Endothelial cell of umbilical vein (primary cell): ENCODE measurements at regions not wholly inside any gene's neighbourhood (a gene's known extent, or its start where the extent isn't known, plus 50 kb on each side); places are given as distances from the start of the nearest gene placed in this dataset.

ENCODE experiments used
- BruUV-seq: library from RNA; stranded (reverse); fragments of 400-500 nt; replicated peaks from 2 replicates; lab custom pipeline; 2021; lab: Mats Ljungman, UMichigan
- CTCF ChIA-PET: fragments of 300-600, 350-600 bp; sonication (Branson Sonifier 250); formaldehyde crosslinking; loops from one replicate; lab custom pipeline; 2021; ENCODE audit warnings: antibody characterized with exemption, inconsistent platforms; lab: Charles Lee
- POLR2A ChIA-PET: fragments of 300-600, 350-600 bp; sonication (Branson Sonifier 250); formaldehyde crosslinking; loops from one replicate; lab custom pipeline; 2021; ENCODE audit warnings: antibody characterized with exemption, inconsistent platforms; lab: Charles Lee
- DNase-seq: peaks from one replicate; pipeline ENCODE4 v3.0.0-alpha.2; 2011; ENCODE audit warnings: low read depth, low spot score
- FAIRE-seq: peaks from 2 replicates; lab custom pipeline; 2011; peaks lifted over from hg19 to GRCh38; lab: Jason Lieb, UNC
- H2AFZ ChIP-seq: 2 replicates; pipeline ENCODE4 v1.6.0; 2012; ENCODE audit warnings: low read depth, low read length, control low read depth, inconsistent platforms
- H3K27ac ChIP-seq: 2 replicates; pipeline ENCODE4 v1.5.1; 2011; ENCODE audit warnings: low read depth, mild to moderate bottlenecking, control low read depth, low read length, moderate library complexity; ENCODE audit not compliant: insufficient read depth
- H3K27me3 ChIP-seq, 2 experiments: 2 replicates each; pipeline versions ENCODE4 v1.6.0 to v1.6.1; 2011; ENCODE audit warnings: low read length in 2 of 2, mixed read lengths in 1 of 2; ENCODE audit not compliant: control insufficient read depth in 2 of 2, insufficient read depth in 2 of 2
- H3K36me3 ChIP-seq, 2 experiments: 2 replicates in 1 of 2; 3 replicates in 1 of 2; pipeline ENCODE4 v1.5.1; 2011; ENCODE audit warnings: low read length in 2 of 2, mild to moderate bottlenecking in 1 of 2, moderate library complexity in 1 of 2; ENCODE audit not compliant: control insufficient read depth in 2 of 2, insufficient read depth in 2 of 2; ENCODE audit errors: extremely low read depth in 1 of 2
- H3K4me1 ChIP-seq: 3 replicates; pipeline ENCODE4 v1.5.1; 2011; ENCODE audit warnings: mild to moderate bottlenecking, low read length; ENCODE audit not compliant: control insufficient read depth, insufficient read depth; ENCODE audit errors: extremely low read depth
- H3K4me2 ChIP-seq: 2 replicates; pipeline ENCODE4 v1.6.1; 2011; ENCODE audit warnings: low read length, control low read depth, mixed read lengths; ENCODE audit not compliant: insufficient read depth
- H3K4me3 ChIP-seq, 3 experiments: fragments of 200-600 bp in 1 of 3; sonication (generic), shearing (Covaris generic) in 1 of 3; replicated peaks in 1 of 3; 2 replicates each; pipeline ENCODE4 v1.5.1; 2011 to 2016; ENCODE audit warnings: control low read depth in 3 of 3, low read length in 3 of 3, mild to moderate bottlenecking in 2 of 3, inconsistent platforms in 1 of 3, low read depth in 1 of 3, moderate library complexity in 1 of 3; ENCODE audit not compliant: insufficient read depth in 1 of 3
- H3K79me2 ChIP-seq: 2 replicates; pipeline ENCODE4 v1.6.0; 2012; ENCODE audit warnings: low read length, inconsistent platforms; ENCODE audit not compliant: control insufficient read depth, insufficient read depth
- H3K9ac ChIP-seq: replicated peaks from 2 replicates; pipeline ENCODE3; 2011; ENCODE audit warnings: low read length, control low read depth; ENCODE audit not compliant: insufficient read depth; ENCODE audit errors: extremely low read depth
- H3K9me1 ChIP-seq: replicated peaks from 3 replicates; pipeline ENCODE4 v1.6.0; 2011; ENCODE audit warnings: mild to moderate bottlenecking, low read length; ENCODE audit not compliant: control insufficient read depth, insufficient read depth; ENCODE audit errors: extremely low read depth
- H3K9me3 ChIP-seq: replicated peaks from 2 replicates; pipeline ENCODE4 v1.5.1; 2012; ENCODE audit warnings: low read length, inconsistent platforms; ENCODE audit not compliant: control insufficient read depth, insufficient read depth
- H4K20me1 ChIP-seq: replicated peaks from 2 replicates; pipeline ENCODE3; 2011; ENCODE audit warnings: mild to moderate bottlenecking, low read length; ENCODE audit not compliant: control insufficient read depth, insufficient read depth; ENCODE audit errors: extremely low read depth
- EZH2 ChIP-seq: IDR thresholded peaks from 2 replicates; pipeline ENCODE4 v1.6.1; 2012; ENCODE audit warnings: borderline replicate concordance, low read depth, mild to moderate bottlenecking, moderate library complexity, low read length, inconsistent platforms; ENCODE audit not compliant: severe bottlenecking
- FOS ChIP-seq: IDR thresholded peaks from 2 replicates; pipeline ENCODE4 v1.6.1; 2011; ENCODE audit warnings: mild to moderate bottlenecking, low read length, moderate library complexity, borderline replicate concordance; ENCODE audit not compliant: insufficient read depth
- GATA2 ChIP-seq: IDR thresholded peaks from 2 replicates; pipeline ENCODE4 v1.7.0; 2011; ENCODE audit warnings: low read depth, mild to moderate bottlenecking, moderate library complexity, mixed read lengths, low read length; ENCODE audit not compliant: insufficient read length, insufficient read depth
- JUN ChIP-seq: IDR thresholded peaks from 2 replicates; pipeline ENCODE4 v1.6.1; 2011; ENCODE audit warnings: borderline replicate concordance, low read depth; ENCODE audit not compliant: insufficient read length, insufficient read depth
- MYC ChIP-seq: IDR thresholded peaks from one replicate; pipeline ENCODE4 v1.6.1; 2011; ENCODE audit warnings: mild to moderate bottlenecking, low read depth, low read length
- POLR2A ChIP-seq: IDR thresholded peaks from 2 replicates; pipeline ENCODE4 v1.6.1; 2012; ENCODE audit warnings: low read depth, mild to moderate bottlenecking, control low read depth, low read length
- POLR2AphosphoS5 ChIP-seq: IDR thresholded peaks from 2 replicates; pipeline ENCODE4 v1.6.1; 2012; ENCODE audit warnings: low read depth, mild to moderate bottlenecking, control low read depth, low read length, moderate library complexity; ENCODE audit not compliant: insufficient read depth
- dilution Hi-C: fragments of 300-500 bp; cut with MboI; formaldehyde crosslinking; loops from one replicate; pipeline ENCODE4 v1.15.0; 2019; ENCODE audit warnings: low sequenced_read_pairs; ENCODE audit not compliant: extremely low pct_ligation_motif_present
- intact Hi-C: fragments of 100-400 bp; cut with micrococcal nuclease; formaldehyde crosslinking; loops from one replicate; pipeline ENCODE4 v1.10.0; 2022
- TF ChIP-seq, protein P1 (sequence below), 2 donors: IDR thresholded peaks; 1 replicate in 1 of 2; 2 replicates in 1 of 2; pipeline ENCODE4 v1.5.1; 2011; ENCODE audit warnings: low read length in 2 of 2, mild to moderate bottlenecking in 2 of 2, moderate library complexity in 2 of 2, control low read depth in 1 of 2, inconsistent platforms in 1 of 2, low read depth in 1 of 2; ENCODE audit not compliant: insufficient read depth in 1 of 2; ENCODE audit errors: extremely low read depth in 1 of 2
- TF ChIP-seq, protein P2 (sequence below): IDR thresholded peaks from 2 replicates; pipeline ENCODE4 v1.6.1; 2011; ENCODE audit not compliant: insufficient read depth, insufficient read length

DNA sequence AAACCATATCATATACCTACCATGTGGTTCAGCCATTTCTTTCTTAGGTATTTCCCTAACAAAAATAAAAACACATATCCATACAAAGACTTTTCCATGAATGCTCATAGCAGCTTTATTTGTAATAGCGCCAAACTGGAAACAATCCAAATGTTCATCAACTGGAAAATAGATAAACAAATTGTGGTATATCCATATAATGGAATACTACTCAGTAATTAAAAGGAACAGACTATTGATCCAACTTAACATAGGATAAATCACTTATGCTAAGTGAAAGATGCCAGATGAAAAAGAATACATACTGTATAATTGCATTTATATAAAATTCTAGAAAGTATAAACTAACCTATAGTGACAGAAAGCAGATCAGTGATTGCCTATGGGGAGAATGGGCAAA lies 323.3 kb downstream of the BUD13 start:
- dilution Hi-C loops = no loop called here
- no peak overlapping the region for H3K4me3 ChIP-seq
- H2AFZ ChIP-seq = no peak overlapping the region
- CTCF ChIA-PET = no interaction called here
- no peaks in the 10 kb centered on the region for H3K36me3 ChIP-seq
- no TSS peak for BruUV-seq
- no peak overlapping the region for H3K9ac ChIP-seq
- TF ChIP-seq JUN (no peak), EZH2 (no peak), POLR2A (no peak), MYC (no peak), GATA2 (no peak), FOS (no peak), POLR2AphosphoS5 (no peak)
- TF ChIP-seq, protein P1, sequence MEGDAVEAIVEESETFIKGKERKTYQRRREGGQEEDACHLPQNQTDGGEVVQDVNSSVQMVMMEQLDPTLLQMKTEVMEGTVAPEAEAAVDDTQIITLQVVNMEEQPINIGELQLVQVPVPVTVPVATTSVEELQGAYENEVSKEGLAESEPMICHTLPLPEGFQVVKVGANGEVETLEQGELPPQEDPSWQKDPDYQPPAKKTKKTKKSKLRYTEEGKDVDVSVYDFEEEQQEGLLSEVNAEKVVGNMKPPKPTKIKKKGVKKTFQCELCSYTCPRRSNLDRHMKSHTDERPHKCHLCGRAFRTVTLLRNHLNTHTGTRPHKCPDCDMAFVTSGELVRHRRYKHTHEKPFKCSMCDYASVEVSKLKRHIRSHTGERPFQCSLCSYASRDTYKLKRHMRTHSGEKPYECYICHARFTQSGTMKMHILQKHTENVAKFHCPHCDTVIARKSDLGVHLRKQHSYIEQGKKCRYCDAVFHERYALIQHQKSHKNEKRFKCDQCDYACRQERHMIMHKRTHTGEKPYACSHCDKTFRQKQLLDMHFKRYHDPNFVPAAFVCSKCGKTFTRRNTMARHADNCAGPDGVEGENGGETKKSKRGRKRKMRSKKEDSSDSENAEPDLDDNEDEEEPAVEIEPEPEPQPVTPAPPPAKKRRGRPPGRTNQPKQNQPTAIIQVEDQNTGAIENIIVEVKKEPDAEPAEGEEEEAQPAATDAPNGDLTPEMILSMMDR (IDR thresholded peaks at IDR 0.05; ENCODE audit: extremely low read depth in 1 of 2, insufficient read depth in 1 of 2, low read depth in 1 of 2, low read length in 2 of 2) = no peak
- TF ChIP-seq, protein P2, sequence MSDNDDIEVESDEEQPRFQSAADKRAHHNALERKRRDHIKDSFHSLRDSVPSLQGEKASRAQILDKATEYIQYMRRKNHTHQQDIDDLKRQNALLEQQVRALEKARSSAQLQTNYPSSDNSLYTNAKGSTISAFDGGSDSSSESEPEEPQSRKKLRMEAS = no peak
- no peaks in the 10 kb centered on the region for H4K20me1 ChIP-seq
- H3K9me3 ChIP-seq = no peaks in the 10 kb centered on the region
- DNase-seq (no peak), FAIRE-seq (no peak)
- no peak overlapping the region for H3K4me2 ChIP-seq
- H3K79me2 ChIP-seq = no peaks in the 10 kb centered on the region
- H3K4me1 ChIP-seq = no peaks in the 10 kb centered on the region
- H3K9me1 ChIP-seq = no peaks in the 10 kb centered on the region
- no peak overlapping the region for H3K27ac ChIP-seq
- peaks cover 0 to 3% of the 10 kb centered on the region in 2 experiments for H3K27me3 ChIP-seq
- POLR2A ChIA-PET = no interaction called here
- intact Hi-C loops = no loop called here
